GM12878 (cell line): ENCODE measurements at regions not wholly inside any gene's neighbourhood (a gene's known extent, or its start where the extent isn't known, plus 50 kb on each side); places are given as distances from the start of the nearest gene placed in this dataset.

Source experiments
- ATAC-seq: fragments of 200-7000 bp; cut with Tn5 transposase; 3 replicates; pipeline ENCODE4 v1.9.1; 2020; ENCODE audit warnings: mild to moderate bottlenecking, moderate library complexity
- BruUV-seq: library from RNA; stranded (reverse); fragments of 400-500 nt; replicated peaks from 2 replicates; lab custom pipeline; 2021; lab: Mats Ljungman, UMichigan
- CTCF ChIA-PET: fragments of 300-600 bp; sonication (Branson Sonifier 250); formaldehyde crosslinking; extraction: SDS; loops from one replicate; lab custom pipeline; 2021; ENCODE audit warnings: inconsistent platforms; lab: Yijun Ruan, JAX
- POLR2A ChIA-PET: fragments of 350-600 bp; formaldehyde crosslinking; extraction: SDS; loops from one replicate; lab custom pipeline; 2021; ENCODE audit warnings: inconsistent platforms; lab: Charles Lee
- RAD21 ChIA-PET: fragments of 300-600 bp; sonication (Branson Sonifier 250); formaldehyde crosslinking; loops from one replicate; lab custom pipeline; 2023; ENCODE audit warnings: antibody characterized with exemption; ENCODE audit not compliant: unreplicated experiment; lab: Charles Lee
- SMC1A ChIA-PET: fragments of 300-600 bp; sonication (Branson Sonifier 250); formaldehyde crosslinking; loops from one replicate; lab custom pipeline; 2023; ENCODE audit not compliant: unreplicated experiment, uncharacterized antibody; lab: Charles Lee
- DNase-seq: peaks from one replicate; pipeline ENCODE4 v3.0.0-alpha.2; 2011; ENCODE audit warnings: low read depth, low spot score
- FAIRE-seq: peaks from 3 replicates; lab custom pipeline; 2011; peaks lifted over from hg19 to GRCh38; lab: Jason Lieb, UNC
- H2AFZ ChIP-seq: 2 replicates; pipeline ENCODE4 v1.6.0; 2011; ENCODE audit warnings: low read depth, low read length, control low read depth; ENCODE audit not compliant: control insufficient read depth
- H3K27ac ChIP-seq: 2 replicates; pipeline ENCODE4 v1.5.1; 2011; ENCODE audit warnings: control low read depth; ENCODE audit not compliant: control insufficient read depth, insufficient read depth
- H3K27me3 ChIP-seq, 2 experiments: replicated peaks in 1 of 2; 2 replicates each; pipeline versions ENCODE4 v1.6.0 to v1.6.1; 2011; ENCODE audit warnings: low read length in 1 of 2; ENCODE audit not compliant: control insufficient read depth in 2 of 2, insufficient read depth in 2 of 2
- H3K36me3 ChIP-seq, 2 experiments: 2 replicates each; pipeline ENCODE4 v1.5.1; 2011; ENCODE audit warnings: low read length in 1 of 2; ENCODE audit not compliant: control insufficient read depth in 2 of 2, insufficient read depth in 2 of 2
- H3K4me1 ChIP-seq: 2 replicates; pipeline ENCODE4 v1.6.1; 2011; ENCODE audit warnings: mild to moderate bottlenecking, low read length, moderate library complexity, mixed read lengths; ENCODE audit not compliant: control insufficient read depth, insufficient read depth
- H3K4me2 ChIP-seq: 2 replicates; pipeline ENCODE4 v1.6.0; 2011; ENCODE audit warnings: control low read depth; ENCODE audit not compliant: control insufficient read depth, insufficient read depth
- H3K4me3 ChIP-seq: fragments of 200-600 bp; sonication (generic); 2 replicates; pipeline ENCODE4 v1.5.1; 2016
- H3K79me2 ChIP-seq: 2 replicates; pipeline ENCODE4 v1.6.0; 2011; ENCODE audit warnings: low read length; ENCODE audit not compliant: control insufficient read depth, insufficient read depth
- H3K9ac ChIP-seq: 2 replicates; pipeline ENCODE4 v1.8.0; 2011; ENCODE audit warnings: low read length, control low read depth, mixed read lengths; ENCODE audit not compliant: control insufficient read depth, insufficient read depth
- H3K9me3 ChIP-seq: replicated peaks from 3 replicates; pipeline ENCODE4 v1.5.1; 2011; ENCODE audit warnings: mild to moderate bottlenecking, low read length; ENCODE audit not compliant: control insufficient read depth, insufficient read depth
- H4K20me1 ChIP-seq: 2 replicates; pipeline ENCODE4 v1.6.0; 2011; ENCODE audit not compliant: control insufficient read depth, insufficient read depth
- DPF2 ChIP-seq: fragments of 450-650 bp; IDR thresholded peaks from 2 replicates; pipeline ENCODE4 v1.6.1; 2017; ENCODE audit warnings: mild to moderate bottlenecking
- GATAD2B ChIP-seq: fragments of 450-650 bp; conservative IDR thresholded peaks from 2 replicates; pipeline ENCODE4 v1.6.1; 2017; ENCODE audit warnings: low read depth, mild to moderate bottlenecking, moderate library complexity
- HCFC1 ChIP-seq: fragments of 150-350 bp; IDR thresholded peaks from 2 replicates; pipeline ENCODE4 v1.6.1; 2014; ENCODE audit warnings: low read length
- PBX3 ChIP-seq: IDR thresholded peaks from 2 replicates; pipeline ENCODE4 v1.6.1; 2011; ENCODE audit warnings: mild to moderate bottlenecking, low read depth, low read length, moderate library complexity; ENCODE audit not compliant: insufficient replicate concordance
- RAD21 ChIP-seq: IDR thresholded peaks from 2 replicates; pipeline ENCODE4 v1.6.1; 2011; ENCODE audit warnings: mild to moderate bottlenecking, low read depth, low read length, moderate library complexity; ENCODE audit not compliant: insufficient read depth
- RCOR1 ChIP-seq: conservative IDR thresholded peaks from 2 replicates; pipeline ENCODE4 v1.6.1; 2012; ENCODE audit warnings: low read depth, low read length, improper control_type of control experiment
- SKIL ChIP-seq: fragments of 450-650 bp; IDR thresholded peaks from 2 replicates; pipeline ENCODE4 v1.6.1; 2017; ENCODE audit warnings: mild to moderate bottlenecking, low read depth, inconsistent platforms; ENCODE audit not compliant: poor library complexity, severe bottlenecking
- SP1 ChIP-seq: IDR thresholded peaks from one replicate; pipeline ENCODE4 v1.6.1; 2011; ENCODE audit warnings: low read depth, low read length
- STAT1 ChIP-seq: fragments of 450-650 bp; conservative IDR thresholded peaks from 2 replicates; pipeline ENCODE4 v1.6.1; 2014; ENCODE audit warnings: antibody characterized with exemption, mild to moderate bottlenecking
- TBL1XR1 ChIP-seq: IDR thresholded peaks from 2 replicates; pipeline ENCODE4 v1.6.1; 2012; ENCODE audit warnings: low read depth, low read length, improper control_type of control experiment
- ZNF384 ChIP-seq: IDR thresholded peaks from 2 replicates; pipeline ENCODE4 v1.6.1; 2012; ENCODE audit warnings: low read depth, mild to moderate bottlenecking, low read length, improper control_type of control experiment, borderline replicate concordance
- WGBS: methylation state at CpG from one replicate; pipeline ENCODE4 v1.1.6; 2016; ENCODE audit warnings: low lambda C conversion rate; ENCODE audit not compliant: insufficient replicate concordance, insufficient coverage; ENCODE audit errors: missing lambda C conversion rate; 5-methylcytosine and 5-hydroxymethylcytosine counted together
- in situ Hi-C: fragments of 300-500 bp; cut with MboI; formaldehyde crosslinking; loops from 9 replicates; pipeline ENCODE4 v1.14.3; 2018; ENCODE audit warnings: mixed read lengths
- intact Hi-C: fragments of 100-400 bp; cut with micrococcal nuclease; formaldehyde crosslinking; loops from one replicate; pipeline ENCODE4 v1.14.2; 2022; ENCODE audit not compliant: unreplicated experiment
- TF ChIP-seq, protein P1 (sequence below): IDR thresholded peaks from 2 replicates; pipeline ENCODE4 v1.6.1; 2011; ENCODE audit warnings: borderline replicate concordance, low read depth, mild to moderate bottlenecking, moderate library complexity, low read length; ENCODE audit not compliant: insufficient read depth, poor library complexity, severe bottlenecking
- TF ChIP-seq, protein P2 (sequence below): IDR thresholded peaks from 2 replicates; pipeline ENCODE4 v1.6.1; 2012; ENCODE audit warnings: mild to moderate bottlenecking, low read depth, low read length

DNA sequence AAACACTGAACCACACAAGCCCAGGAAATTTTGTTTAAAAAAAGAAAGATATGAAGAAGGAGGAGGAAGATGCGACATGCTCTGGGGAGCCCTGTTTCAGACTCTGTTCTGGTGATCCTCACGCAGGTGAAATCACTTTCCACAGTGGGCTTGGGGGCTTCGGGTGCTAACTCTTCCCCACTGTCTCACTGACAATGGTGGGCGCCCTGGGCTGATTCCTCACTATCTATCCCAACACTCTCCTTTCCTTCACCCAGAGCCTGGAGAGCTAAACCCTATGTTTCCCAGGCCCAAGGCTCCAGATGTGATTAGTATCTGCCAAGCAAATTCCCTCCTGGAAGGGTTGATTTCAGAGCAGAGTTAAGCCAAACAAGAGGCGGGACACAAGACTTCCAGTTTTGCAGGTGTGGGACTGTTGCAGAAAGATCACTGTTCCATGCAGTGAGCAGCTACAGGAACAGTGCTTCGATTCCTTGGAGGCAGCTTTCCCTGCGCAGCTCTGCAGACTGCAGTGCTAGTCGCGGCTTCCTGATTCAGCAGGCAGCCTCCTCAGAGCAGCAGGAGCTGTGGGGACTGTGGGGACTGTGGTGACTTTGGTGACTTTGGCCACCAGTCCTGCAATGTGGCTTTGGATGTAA lies 168.3 kb downstream of the RHOU start (continued):
- TF ChIP-seq SKIL = no peak
- no peak for TF ChIP-seq RAD21
- TF ChIP-seq RCOR1 = no peak
- no peak for TF ChIP-seq PBX3

DNA sequence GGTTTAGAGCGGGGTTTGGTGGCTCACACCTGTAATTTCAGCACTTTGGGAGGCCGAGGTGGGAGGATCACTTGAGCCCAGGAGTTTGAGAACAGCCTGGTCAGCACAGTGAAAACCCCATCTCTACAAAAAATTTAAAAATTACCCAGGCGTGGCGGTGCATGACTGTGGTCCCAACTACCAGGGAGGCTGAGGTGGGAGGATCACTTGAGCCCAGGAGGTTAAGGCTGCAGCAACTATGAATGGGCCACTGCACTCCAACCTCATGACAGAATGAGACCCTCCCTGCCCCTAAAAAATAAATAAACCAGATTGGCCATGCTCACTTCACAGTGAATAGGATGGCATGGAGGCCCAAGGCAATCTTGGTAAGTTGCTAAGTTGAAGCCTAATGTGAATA lies 168.9 kb downstream of the RHOU start:
- Histone ChIP-seq H3K4me1 (no peaks in the 10 kb centered on the region), H2AFZ (no peak overlapping the region), H3K4me2 (no peak overlapping the region), H3K27me3 (no peaks in the 10 kb centered on the region; a peak in 2 of 4 replicates), H3K9ac (no peak overlapping the region), H3K79me2 (no peaks in the 10 kb centered on the region), H3K4me3 (no peak overlapping the region), H3K36me3 (no peaks in the 10 kb centered on the region), H3K27ac (no peak overlapping the region), H4K20me1 (no peaks in the 10 kb centered on the region), H3K9me3 (no peaks in the 10 kb centered on the region)
- ChIA-PET RAD21 (no interaction called here), POLR2A (no interaction called here), SMC1A (interaction anchor here (0.8 kb wide), 1 partner anchor 40 kb away, joined by 3 read pairs; no protein-coding TSS in a partner anchor), CTCF (no interaction called here)
- no peak for FAIRE-seq
- intact Hi-C loops = no loop called here
- DNase-seq = no peak
- ATAC-seq = no peak
- in situ Hi-C loops = no loop called here
- BruUV-seq = no TSS peak
- WGBS = 2% methylated on average over 2 of the region's 4 CpGs
- no peak for TF ChIP-seq SP1
- TF ChIP-seq HCFC1 = no peak
- TF ChIP-seq, protein P1, sequence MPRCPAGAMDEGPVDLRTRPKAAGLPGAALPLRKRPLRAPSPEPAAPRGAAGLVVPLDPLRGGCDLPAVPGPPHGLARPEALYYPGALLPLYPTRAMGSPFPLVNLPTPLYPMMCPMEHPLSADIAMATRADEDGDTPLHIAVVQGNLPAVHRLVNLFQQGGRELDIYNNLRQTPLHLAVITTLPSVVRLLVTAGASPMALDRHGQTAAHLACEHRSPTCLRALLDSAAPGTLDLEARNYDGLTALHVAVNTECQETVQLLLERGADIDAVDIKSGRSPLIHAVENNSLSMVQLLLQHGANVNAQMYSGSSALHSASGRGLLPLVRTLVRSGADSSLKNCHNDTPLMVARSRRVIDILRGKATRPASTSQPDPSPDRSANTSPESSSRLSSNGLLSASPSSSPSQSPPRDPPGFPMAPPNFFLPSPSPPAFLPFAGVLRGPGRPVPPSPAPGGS = no peak
- TF ChIP-seq ZNF384 = no peak
- no peak for TF ChIP-seq GATAD2B
- TF ChIP-seq TBL1XR1 = no peak
- TF ChIP-seq, protein P2, sequence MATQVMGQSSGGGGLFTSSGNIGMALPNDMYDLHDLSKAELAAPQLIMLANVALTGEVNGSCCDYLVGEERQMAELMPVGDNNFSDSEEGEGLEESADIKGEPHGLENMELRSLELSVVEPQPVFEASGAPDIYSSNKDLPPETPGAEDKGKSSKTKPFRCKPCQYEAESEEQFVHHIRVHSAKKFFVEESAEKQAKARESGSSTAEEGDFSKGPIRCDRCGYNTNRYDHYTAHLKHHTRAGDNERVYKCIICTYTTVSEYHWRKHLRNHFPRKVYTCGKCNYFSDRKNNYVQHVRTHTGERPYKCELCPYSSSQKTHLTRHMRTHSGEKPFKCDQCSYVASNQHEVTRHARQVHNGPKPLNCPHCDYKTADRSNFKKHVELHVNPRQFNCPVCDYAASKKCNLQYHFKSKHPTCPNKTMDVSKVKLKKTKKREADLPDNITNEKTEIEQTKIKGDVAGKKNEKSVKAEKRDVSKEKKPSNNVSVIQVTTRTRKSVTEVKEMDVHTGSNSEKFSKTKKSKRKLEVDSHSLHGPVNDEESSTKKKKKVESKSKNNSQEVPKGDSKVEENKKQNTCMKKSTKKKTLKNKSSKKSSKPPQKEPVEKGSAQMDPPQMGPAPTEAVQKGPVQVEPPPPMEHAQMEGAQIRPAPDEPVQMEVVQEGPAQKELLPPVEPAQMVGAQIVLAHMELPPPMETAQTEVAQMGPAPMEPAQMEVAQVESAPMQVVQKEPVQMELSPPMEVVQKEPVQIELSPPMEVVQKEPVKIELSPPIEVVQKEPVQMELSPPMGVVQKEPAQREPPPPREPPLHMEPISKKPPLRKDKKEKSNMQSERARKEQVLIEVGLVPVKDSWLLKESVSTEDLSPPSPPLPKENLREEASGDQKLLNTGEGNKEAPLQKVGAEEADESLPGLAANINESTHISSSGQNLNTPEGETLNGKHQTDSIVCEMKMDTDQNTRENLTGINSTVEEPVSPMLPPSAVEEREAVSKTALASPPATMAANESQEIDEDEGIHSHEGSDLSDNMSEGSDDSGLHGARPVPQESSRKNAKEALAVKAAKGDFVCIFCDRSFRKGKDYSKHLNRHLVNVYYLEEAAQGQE = no peak
- no peak for TF ChIP-seq STAT1
- TF ChIP-seq DPF2 = no peak
